ENCODE measurements at regions not wholly inside any gene's neighbourhood (a gene's known extent, or its start where the extent isn't known, plus 50 kb on each side); places are given as distances from the start of the nearest gene placed in this dataset.

GRCh38 chr5:152456815-152457443 lies 51.9 kb upstream of the NMUR2 start:
- no peaks in the 10 kb centered on the region for H4K20me1 ChIP-seq (ENCODE audit: control insufficient read depth, extremely low read depth, insufficient read depth, low read length)
- H3K9me3 ChIP-seq (ENCODE audit: control insufficient read depth, low read depth, low read length) = no peaks in the 10 kb centered on the region
- H3K4me2 ChIP-seq (ENCODE audit: control insufficient read depth, extremely low read depth, insufficient read depth, low read depth, low read length) = no peak overlapping the region
- no peak overlapping the region for H2AFZ ChIP-seq (ENCODE audit: control insufficient read depth, low read length)
- no peak overlapping the region for H3K9ac ChIP-seq (ENCODE audit: control insufficient read depth, extremely low read depth, insufficient read depth, low read length)
- TF ChIP-seq EZH2 (IDR thresholded peaks at IDR 0.05; ENCODE audit: low read length) = no peak
- no peak for TF ChIP-seq CTCF (optimal IDR thresholded peaks at IDR 0.05 in 1 of 3, IDR thresholded peaks at IDR 0.05 in 1 of 3, conservative IDR thresholded peaks at IDR 0.05 in 1 of 3; ENCODE audit: extremely low read depth in 1 of 3, insufficient read depth in 2 of 3, low read length in 3 of 3)
- H3K36me3 ChIP-seq (ENCODE audit: control insufficient read depth in 2 of 2, extremely low read depth in 1 of 2, insufficient read depth in 2 of 2, low read length in 2 of 2) = no peaks in the 10 kb centered on the region
- no peak overlapping the region for H3K27ac ChIP-seq (ENCODE audit: control insufficient read depth, insufficient read depth, low read length)
- no peaks in the 10 kb centered on the region for H3K79me2 ChIP-seq (ENCODE audit: control insufficient read depth, insufficient read depth, low read length)
- no peaks in the 10 kb centered on the region for H3K27me3 ChIP-seq (ENCODE audit: control insufficient read depth, extremely low read depth, insufficient read depth, low read length)
- dilution Hi-C loops (cut with MboI; ENCODE audit: extremely low pct_ligation_motif_present, low sequenced_read_pairs) = no loop called here
- DNase-seq (ENCODE audit: low read depth, low spot score) (no peak), FAIRE-seq (no peak)
- H3K4me1 ChIP-seq (ENCODE audit: control insufficient read depth, extremely low read depth, insufficient read depth, low read length) = no peaks in the 10 kb centered on the region
- H3K9me1 ChIP-seq (ENCODE audit: control insufficient read depth, extremely low read depth, insufficient read depth, low read length) = no peaks in the 10 kb centered on the region
- no peak overlapping the region for H3K4me3 ChIP-seq (ENCODE audit: control insufficient read depth in 2 of 3, extremely low read depth in 1 of 3, insufficient read depth in 2 of 3, low read depth in 1 of 3, low read length in 3 of 3)

- no peaks in the 10 kb centered on the region for H3K9me1 ChIP-seq (ENCODE audit: control insufficient read depth, extremely low read depth, insufficient read depth, low read length)
- H3K27ac ChIP-seq (ENCODE audit: control insufficient read depth, insufficient read depth, low read length) = no peak overlapping the region
- no peak for FAIRE-seq
- no peaks in the 10 kb centered on the region for H3K79me2 ChIP-seq (ENCODE audit: control insufficient read depth, insufficient read depth, low read length)
- H2AFZ ChIP-seq (ENCODE audit: control insufficient read depth, low read length) = no peak overlapping the region
- no peaks in the 10 kb centered on the region for H4K20me1 ChIP-seq (ENCODE audit: control insufficient read depth, extremely low read depth, insufficient read depth, low read length)
- H3K4me3 ChIP-seq (ENCODE audit: control insufficient read depth in 2 of 3, extremely low read depth in 1 of 3, insufficient read depth in 2 of 3, low read depth in 1 of 3, low read length in 3 of 3) = no peak overlapping the region
- no peak overlapping the region for H3K4me2 ChIP-seq (ENCODE audit: control insufficient read depth, extremely low read depth, insufficient read depth, low read depth, low read length)
- dilution Hi-C loops (cut with MboI; ENCODE audit: extremely low pct_ligation_motif_present, low sequenced_read_pairs) = no loop called here
- H3K9ac ChIP-seq (ENCODE audit: control insufficient read depth, extremely low read depth, insufficient read depth, low read length) = no peak overlapping the region
- no peaks in the 10 kb centered on the region for H3K27me3 ChIP-seq (ENCODE audit: control insufficient read depth, extremely low read depth, insufficient read depth, low read length)
- TF ChIP-seq EZH2 (IDR thresholded peaks at IDR 0.05; ENCODE audit: low read length) (no peak), CTCF (optimal IDR thresholded peaks at IDR 0.05 in 1 of 3, IDR thresholded peaks at IDR 0.05 in 1 of 3, conservative IDR thresholded peaks at IDR 0.05 in 1 of 3; ENCODE audit: extremely low read depth in 1 of 3, insufficient read depth in 2 of 3, low read length in 3 of 3) (no peak)
- DNase-seq (ENCODE audit: low read depth, low spot score) = no peak
- H3K4me1 ChIP-seq (ENCODE audit: control insufficient read depth, extremely low read depth, insufficient read depth, low read length) = no peaks in the 10 kb centered on the region
- H3K36me3 ChIP-seq (ENCODE audit: control insufficient read depth in 2 of 2, extremely low read depth in 1 of 2, insufficient read depth in 2 of 2, low read length in 2 of 2) = no peaks in the 10 kb centered on the region
- no peaks in the 10 kb centered on the region for H3K9me3 ChIP-seq (ENCODE audit: control insufficient read depth, low read depth, low read length)
Observed at GRCh38 chr5:152462021-152462721, 57.1 kb upstream of the NMUR2 start.
